ENCODE measurements at regions not wholly inside any gene's neighbourhood (a gene's known extent, or its start where the extent isn't known, plus 50 kb on each side); places are given as distances from the start of the nearest gene placed in this dataset.
A peak's percentile ranks its signal among the peaks of the same experiment; 100 is the strongest.

DNA sequence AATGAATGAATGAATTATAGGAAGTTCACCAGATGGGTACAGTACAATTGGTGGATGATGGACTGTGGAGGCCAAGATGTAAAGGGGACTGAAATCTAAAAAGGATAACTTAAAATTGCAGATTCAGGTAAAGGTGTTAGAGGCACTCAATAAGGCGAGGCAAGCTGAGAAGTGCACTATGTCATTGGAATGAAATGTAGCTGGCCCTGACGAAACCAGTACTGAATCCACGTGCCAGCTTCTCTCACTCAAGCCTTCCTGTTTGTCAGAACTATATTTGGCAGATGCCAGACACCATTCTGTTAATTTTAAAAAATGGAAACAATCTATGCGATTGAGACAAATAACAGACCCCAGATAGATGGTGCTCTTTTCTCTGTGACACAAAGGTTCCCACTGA is 1039.1 kb upstream of the TENM3 start:
- Histone ChIP-seq H3K27ac (no peak overlapping the region), H3K27me3 (no peaks in the 10 kb centered on the region), H3K36me3 (no peaks in the 10 kb centered on the region), H3K4me3 (no peak overlapping the region), H3K9me3 (no peaks in the 10 kb centered on the region), H3K4me1 (no peaks in the 10 kb centered on the region)
- intact Hi-C loops (cut with DNase I), result no loop called here
- TF ChIP-seq, protein P1, sequence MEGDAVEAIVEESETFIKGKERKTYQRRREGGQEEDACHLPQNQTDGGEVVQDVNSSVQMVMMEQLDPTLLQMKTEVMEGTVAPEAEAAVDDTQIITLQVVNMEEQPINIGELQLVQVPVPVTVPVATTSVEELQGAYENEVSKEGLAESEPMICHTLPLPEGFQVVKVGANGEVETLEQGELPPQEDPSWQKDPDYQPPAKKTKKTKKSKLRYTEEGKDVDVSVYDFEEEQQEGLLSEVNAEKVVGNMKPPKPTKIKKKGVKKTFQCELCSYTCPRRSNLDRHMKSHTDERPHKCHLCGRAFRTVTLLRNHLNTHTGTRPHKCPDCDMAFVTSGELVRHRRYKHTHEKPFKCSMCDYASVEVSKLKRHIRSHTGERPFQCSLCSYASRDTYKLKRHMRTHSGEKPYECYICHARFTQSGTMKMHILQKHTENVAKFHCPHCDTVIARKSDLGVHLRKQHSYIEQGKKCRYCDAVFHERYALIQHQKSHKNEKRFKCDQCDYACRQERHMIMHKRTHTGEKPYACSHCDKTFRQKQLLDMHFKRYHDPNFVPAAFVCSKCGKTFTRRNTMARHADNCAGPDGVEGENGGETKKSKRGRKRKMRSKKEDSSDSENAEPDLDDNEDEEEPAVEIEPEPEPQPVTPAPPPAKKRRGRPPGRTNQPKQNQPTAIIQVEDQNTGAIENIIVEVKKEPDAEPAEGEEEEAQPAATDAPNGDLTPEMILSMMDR (IDR thresholded peaks at IDR 0.05), result no peak
- WGBS, 2 donors, result 47 to 49% methylated on average over 4 of the region's 4 CpGs
- no peak for ATAC-seq
- no peak for DNase-seq

DNA sequence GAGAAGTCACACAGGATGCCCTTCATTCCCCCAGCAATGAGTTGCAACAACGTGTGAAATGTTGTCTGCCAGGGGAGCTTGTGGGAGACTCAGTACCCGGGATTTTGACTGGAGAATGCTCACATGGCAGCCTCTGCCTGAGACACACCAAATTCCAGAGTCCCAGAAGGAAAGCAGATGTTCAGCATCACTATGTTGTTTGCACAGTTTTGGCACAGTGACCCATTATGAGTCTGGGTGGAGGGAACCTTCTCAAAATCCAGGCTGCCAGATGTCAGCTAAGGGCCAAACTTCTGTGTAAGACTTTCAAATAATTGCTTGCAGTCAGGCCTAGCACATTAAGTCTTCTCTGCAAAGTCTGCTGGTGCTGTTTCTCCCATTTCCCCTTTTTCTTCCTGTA is 1029.7 kb upstream of the TENM3 start:
- H3K27ac ChIP-seq, result no peak overlapping the region

DNA sequence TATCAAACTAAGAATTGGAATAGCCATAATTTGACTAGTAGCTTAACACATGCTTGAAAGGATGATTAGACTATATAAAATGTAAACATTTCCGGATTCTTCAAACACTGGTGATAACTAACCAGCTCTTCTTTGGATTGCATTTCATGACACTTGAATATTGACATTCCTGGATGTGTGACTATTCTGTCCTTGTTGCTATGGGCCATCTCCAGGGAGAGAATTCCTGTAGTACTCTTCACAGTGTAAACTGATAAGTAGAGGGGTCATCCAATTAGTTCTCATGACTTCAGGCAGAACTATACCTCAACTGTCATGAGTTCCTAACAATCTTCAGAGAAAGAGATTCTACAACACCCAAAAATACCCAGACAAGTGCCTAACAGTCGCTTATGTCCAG is 1026.7 kb upstream of the TENM3 start:
- intact Hi-C loops (cut with DNase I), result no loop called here
- Histone ChIP-seq H3K36me3 (no peaks in the 10 kb centered on the region), H3K27me3 (no peaks in the 10 kb centered on the region), H3K9me3 (no peaks in the 10 kb centered on the region), H3K4me3 (no peak overlapping the region), H3K27ac (no peak overlapping the region), H3K4me1 (peaks cover 0 to 8% (median 0%) of the 10 kb centered on the region in 9 donors)
- DNase-seq, result no peak
- no peak for ATAC-seq
- 70 to 72% methylated on average over 2 of the region's 2 CpGs for WGBS, 2 donors
- TF ChIP-seq, protein P1 (IDR thresholded peaks at IDR 0.05), result no peak

More for the DNA sequence above, 1029.7 kb upstream of the TENM3 start:
- 41 to 59% methylated on average over 2 of the region's 2 CpGs for WGBS, 2 donors
- peak in 5 of 8 donors; percentile 21 to 74 (median 55) for ATAC-seq
- Histone ChIP-seq H3K4me1 (peaks cover 0 to 8% (median 0%) of the 10 kb centered on the region in 9 donors), H3K9me3 (no peaks in the 10 kb centered on the region), H3K36me3 (no peaks in the 10 kb centered on the region), H3K4me3 (no peak overlapping the region), H3K27me3 (no peaks in the 10 kb centered on the region)
- DNase-seq, result no peak
- TF ChIP-seq, protein P1 (IDR thresholded peaks at IDR 0.05), result no peak
- intact Hi-C loops (cut with DNase I), result no loop called here

DNA sequence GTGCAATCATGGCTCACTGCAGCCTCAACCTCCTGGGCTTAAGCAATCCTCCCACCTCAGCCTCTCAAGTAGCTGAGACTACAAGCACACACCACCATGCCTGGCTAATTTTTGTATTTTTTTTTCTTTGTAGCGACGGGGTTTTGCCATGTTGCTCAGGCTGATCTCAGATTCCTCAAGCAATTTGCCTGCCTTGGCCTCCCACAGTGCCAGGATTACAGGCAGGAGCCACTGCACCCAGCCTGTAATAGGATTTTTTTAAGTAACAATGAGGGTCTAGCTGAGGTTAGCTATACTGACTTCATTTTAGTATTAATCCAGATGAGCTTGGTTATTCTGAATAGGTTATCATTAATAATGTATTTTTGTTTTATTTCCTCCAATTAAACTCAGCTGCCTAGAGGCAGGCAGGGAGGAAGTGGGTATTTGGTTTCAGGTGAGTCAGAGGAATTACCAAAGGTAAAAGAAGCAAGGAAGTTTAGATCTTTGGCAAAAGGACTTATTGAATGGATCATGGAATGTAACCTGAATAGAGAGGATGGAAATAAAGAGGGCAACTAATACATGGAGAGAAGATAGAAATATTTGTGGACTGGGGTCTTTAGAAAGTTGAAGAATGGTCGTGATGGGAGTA is 1023.3 kb upstream of the TENM3 start:
- Histone ChIP-seq H3K36me3 (no peaks in the 10 kb centered on the region), H3K27ac (no peak overlapping the region), H3K4me3 (no peak overlapping the region), H3K27me3 (no peaks in the 10 kb centered on the region), H3K9me3 (no peaks in the 10 kb centered on the region), H3K4me1 (no peaks in the 10 kb centered on the region)
- DNase-seq (no peak), ATAC-seq (no peak)
- TF ChIP-seq, protein P1 (IDR thresholded peaks at IDR 0.05), result no peak
- intact Hi-C loops (cut with DNase I), result no loop called here
- 62 to 69% methylated on average over 3 of the region's 3 CpGs for WGBS, 2 donors
